ENCODE measurements at regions not wholly inside any gene's neighbourhood (a gene's known extent, or its start where the extent isn't known, plus 50 kb on each side); places are given as distances from the start of the nearest gene placed in this dataset.

GRCh38 chr20:56816349-56816748 lies 187.2 kb downstream of the TFAP2C start:
- no peak for DNase-seq (ENCODE audit: low spot score)
- Histone ChIP-seq H3K27ac (no peak overlapping the region), H3K4me1 (no peaks in the 10 kb centered on the region), H3K36me3 (no peaks in the 10 kb centered on the region), H3K27me3 (no peaks in the 10 kb centered on the region), H3K4me3 (no peak overlapping the region), H3K9me3 (no peaks in the 10 kb centered on the region)
- no peak for TF ChIP-seq CTCF (IDR thresholded peaks at IDR 0.05)

DNA sequence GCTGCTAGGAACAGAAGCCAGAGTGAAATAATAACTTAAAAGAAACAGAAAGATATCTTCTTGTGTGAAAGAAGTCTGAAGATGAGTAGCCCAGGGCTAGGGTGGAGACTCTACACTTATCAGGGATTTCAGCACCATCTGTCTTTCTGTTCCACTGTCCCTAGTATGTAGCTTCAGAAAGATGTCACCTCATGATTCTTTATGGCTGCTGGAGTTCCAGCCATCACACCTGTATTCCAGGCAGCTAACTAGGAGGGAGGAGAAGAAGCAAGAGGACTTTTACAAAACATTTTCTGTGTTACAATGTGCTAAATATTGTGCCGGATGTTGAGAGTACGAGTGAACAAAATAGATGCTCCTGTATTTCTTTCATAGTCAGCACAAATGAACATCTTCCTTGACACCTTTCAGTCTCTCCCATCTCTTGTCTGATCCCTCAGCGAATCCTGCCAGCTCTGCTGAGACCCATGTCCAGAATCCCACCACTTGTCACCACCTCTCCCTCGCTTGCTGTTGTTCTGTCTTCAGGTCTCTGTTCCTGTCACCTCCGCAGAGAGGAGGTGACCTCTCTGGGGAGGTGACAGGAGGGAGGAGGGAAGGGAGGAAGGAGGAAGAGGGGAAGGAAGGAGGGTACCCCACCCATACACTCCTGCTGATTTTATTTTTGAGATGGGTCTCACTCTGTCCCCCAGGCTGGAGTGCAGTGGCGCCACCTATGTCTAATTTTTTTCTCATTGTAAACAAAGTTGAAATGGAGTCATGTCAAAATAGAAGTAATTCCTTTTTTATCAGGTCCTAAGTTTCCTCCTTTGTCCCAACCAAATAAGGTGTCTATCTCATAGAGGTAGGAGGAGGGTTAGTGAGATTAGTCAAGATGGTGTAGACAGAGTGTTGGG lies 188.9 kb downstream of the TFAP2C start:
- Histone ChIP-seq H3K36me3 (no peaks in the 10 kb centered on the region), H3K4me1 (no peaks in the 10 kb centered on the region), H3K9me3 (no peaks in the 10 kb centered on the region), H3K27ac (no peak overlapping the region), H3K4me3 (no peak overlapping the region), H3K27me3 (no peaks in the 10 kb centered on the region)
- no peak for DNase-seq (ENCODE audit: low spot score)
- no peak for TF ChIP-seq CTCF (IDR thresholded peaks at IDR 0.05)

- Histone ChIP-seq H3K27me3 (no peaks in the 10 kb centered on the region), H3K9me3 (no peaks in the 10 kb centered on the region), H3K36me3 (no peaks in the 10 kb centered on the region), H3K4me3 (no peak overlapping the region), H3K4me1 (no peaks in the 10 kb centered on the region), H3K27ac (no peak overlapping the region)
- DNase-seq (ENCODE audit: low spot score), result no peak
- TF ChIP-seq CTCF (IDR thresholded peaks at IDR 0.05), result no peak
Measured at GRCh38 chr20:56820984-56821383, 191.9 kb downstream of the TFAP2C start.

DNA sequence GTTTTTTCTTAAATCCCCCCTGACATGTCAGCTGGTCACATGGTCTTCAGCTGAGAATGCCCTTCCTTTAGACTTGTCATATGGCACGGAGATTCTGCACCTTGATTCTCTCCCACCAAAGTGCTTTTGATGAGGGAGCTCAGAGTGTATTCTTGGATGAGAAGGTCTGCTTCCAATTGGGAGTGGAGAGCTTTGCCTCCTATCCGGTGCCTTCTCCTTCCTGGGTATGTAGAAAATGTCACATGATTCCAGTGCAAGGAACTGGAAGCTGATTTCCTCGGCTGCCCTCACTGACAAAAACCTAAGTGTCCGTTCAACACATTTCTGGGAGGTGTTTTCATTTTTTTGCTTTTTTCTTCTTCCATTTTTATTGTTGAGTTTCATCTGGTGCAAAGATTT lies 197.2 kb downstream of the TFAP2C start:
- Histone ChIP-seq H3K36me3 (no peaks in the 10 kb centered on the region), H3K27ac (no peak overlapping the region), H3K4me1 (no peaks in the 10 kb centered on the region), H3K27me3 (peaks cover 0 to 5% of the 10 kb centered on the region in 2 donors), H3K4me3 (no peak overlapping the region), H3K9me3 (no peaks in the 10 kb centered on the region)
- no peak for DNase-seq (ENCODE audit: low spot score)
- no peak for TF ChIP-seq CTCF (IDR thresholded peaks at IDR 0.05)

- H3K4me1 ChIP-seq, result no peaks in the 10 kb centered on the region
- no peak overlapping the region for H3K4me3 ChIP-seq
- no peaks in the 10 kb centered on the region for H3K36me3 ChIP-seq
- no peaks in the 10 kb centered on the region for H3K9me3 ChIP-seq
- H3K27me3 ChIP-seq, result peaks cover 0 to 5% of the 10 kb centered on the region in 2 donors
- TF ChIP-seq CTCF (IDR thresholded peaks at IDR 0.05), result no peak
- H3K27ac ChIP-seq, result no peak overlapping the region
- no peak for DNase-seq (ENCODE audit: low spot score)
Measured at GRCh38 chr20:56826705-56827665, 197.9 kb downstream of the TFAP2C start.
